Posterior cingulate gyrus (tissue), 11 donors: ENCODE measurements at regions not wholly inside any gene's neighbourhood (a gene's known extent, or its start where the extent isn't known, plus 50 kb on each side); places are given as distances from the start of the nearest gene placed in this dataset.
A peak's percentile ranks its signal among the peaks of the same experiment; 100 is the strongest.
"Not testable (repeated sequence)": the region's sequence is repeated elsewhere in the genome, so short reads cannot be mapped to it uniquely, and the experiment has no call there.

Experiments used
- DNase-seq, 10 donors: peaks; one replicate each; pipeline versions ENCODE4 v3.0.0 to v3.0.0-alpha.2; 2020 to 2021; ENCODE audit warnings: mixed read lengths in 3 of 10
- intact Hi-C: fragments of 100-400 bp; cut with DNase I; formaldehyde crosslinking; loops from one replicate; pipeline ENCODE4 v1.15.1; 2023

DNA sequence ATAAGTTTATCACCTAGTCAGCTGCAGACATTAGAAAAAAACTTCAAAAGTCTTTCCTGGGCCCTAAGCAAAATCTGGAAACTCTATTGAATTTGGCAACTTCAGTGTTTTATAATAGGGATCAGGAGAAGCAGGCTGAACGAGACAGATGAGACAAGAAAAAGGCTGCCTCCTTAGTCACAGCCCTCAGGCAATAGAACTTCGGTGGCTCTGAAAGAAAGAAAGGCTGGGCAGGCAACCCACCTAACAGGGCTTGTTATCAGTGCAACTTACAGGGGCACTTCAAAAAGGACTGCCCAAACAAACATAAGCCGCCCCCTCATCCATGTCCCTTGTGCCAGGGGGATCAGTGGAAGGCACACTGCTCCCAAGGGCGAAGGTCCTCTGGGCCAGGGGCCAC is 657.9 kb upstream of the HS3ST5 start:
- no peak for DNase-seq
- intact Hi-C loops: no loop called here

DNA sequence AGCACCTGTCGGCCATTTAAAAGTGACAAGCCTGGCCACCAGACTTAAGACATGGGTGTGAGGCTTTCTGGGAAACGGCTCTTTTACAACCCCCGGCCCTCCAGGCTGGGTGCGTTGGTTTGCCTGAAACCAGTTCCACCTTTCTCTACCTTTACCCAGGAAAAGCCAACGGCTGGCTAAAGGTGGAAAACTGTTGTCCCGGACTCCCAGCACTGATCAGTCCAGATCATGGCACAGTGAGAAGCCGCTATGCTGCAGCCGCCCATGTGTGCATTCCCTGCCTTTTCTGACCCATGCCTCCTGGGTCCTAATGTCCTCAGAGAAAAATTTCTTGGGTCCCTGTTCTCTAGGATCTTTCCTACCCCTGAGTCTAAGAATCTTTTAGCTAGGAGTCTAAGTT is 655.7 kb upstream of the HS3ST5 start:
- intact Hi-C loops: no loop called here
- DNase-seq: no peak

DNA sequence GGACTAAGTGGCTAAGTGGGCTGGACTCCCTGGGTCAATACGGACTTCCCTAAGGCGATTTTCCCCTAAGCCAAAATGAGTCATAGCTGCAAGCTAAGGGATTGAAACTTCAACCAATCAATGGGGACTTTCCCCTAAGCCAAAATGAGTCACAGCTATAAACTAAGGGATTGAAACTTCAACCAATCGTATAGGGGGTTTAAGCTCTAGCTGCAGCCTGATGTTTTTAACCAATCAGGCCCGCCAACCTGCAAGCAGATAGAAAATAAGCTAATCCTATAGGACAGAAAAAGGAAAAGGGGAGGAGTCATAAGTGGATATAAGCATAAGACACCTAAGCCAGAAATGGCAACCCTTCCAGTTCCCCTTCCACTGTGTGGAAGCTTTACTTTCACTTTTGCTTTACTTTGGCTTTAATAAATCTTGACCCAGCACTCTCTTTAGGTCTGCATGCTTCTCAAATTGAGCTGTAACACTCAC is 655.0 kb upstream of the HS3ST5 start:
- intact Hi-C loops: no loop called here
- DNase-seq: no peak

DNA sequence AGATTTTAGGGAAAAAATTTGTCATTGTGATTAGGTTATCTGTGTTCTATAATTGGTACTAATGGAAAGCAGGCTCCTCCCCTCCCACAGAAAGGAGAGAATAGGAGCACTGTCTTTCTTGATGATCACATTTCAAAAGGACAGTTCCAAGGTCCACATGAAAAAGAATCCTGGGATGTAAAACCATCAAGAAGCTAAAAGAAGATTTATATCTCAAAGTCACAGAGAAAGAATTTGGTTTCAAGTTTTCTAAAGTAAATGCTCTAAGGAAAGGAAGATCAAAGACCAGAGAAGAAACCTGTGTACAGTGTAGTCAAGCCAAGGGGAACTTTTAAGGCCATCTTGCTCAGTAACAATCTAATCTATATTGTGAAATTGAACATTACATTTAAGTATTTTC is 652.7 kb upstream of the HS3ST5 start:
- intact Hi-C loops: no loop called here
- DNase-seq: no peak

DNA sequence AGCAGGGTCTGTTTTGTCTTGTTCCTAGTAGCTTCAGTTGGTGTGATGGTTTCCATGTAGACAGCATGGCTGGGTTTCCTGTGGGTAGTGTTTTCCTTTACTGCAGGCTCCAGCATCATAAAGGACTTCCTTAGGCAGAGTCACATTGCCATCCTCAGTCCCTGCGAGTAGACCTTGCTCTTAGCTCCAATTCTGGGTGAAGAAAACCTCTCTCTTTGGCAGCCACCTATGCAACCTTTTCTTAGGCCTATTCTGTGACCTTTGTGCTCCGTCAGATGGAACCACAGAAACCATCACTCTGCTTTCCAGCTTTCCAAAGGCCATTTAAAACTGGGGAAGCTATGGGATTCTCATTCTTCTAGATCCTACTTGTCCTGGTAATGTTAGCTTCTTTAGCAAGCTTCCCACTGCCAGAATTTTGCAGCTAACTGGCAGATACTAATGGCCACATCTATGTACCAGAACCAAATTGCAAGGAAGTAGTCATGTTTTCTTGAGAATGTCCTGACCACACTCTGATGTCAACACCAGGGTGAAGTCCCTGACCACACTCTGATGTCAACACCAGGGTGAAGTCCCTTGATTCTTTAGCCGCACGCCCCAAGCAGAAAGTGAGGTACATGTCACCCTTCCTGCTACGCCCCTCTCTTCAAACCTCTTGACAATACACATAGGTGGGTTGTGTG is 646.6 kb upstream of the HS3ST5 start:
- intact Hi-C loops: no loop called here
- DNase-seq: no peak

DNA sequence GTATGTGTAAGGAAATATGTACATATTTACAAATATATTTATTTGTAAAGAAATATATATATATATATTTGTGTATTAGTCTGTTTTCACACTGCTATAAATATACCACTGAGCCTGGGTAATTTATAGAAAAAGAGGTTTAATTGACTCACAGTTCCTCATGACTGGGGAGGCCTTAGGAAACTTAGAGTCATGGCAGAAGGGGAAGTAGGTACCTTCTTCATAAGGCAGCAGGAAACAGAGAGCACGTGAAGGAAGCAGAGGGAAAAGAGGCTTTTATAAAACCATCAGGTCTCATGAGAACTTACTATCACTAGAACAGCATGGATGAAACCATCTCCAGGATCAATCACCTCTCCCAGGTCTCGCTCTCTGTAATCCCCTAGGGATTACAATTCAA is 644.5 kb upstream of the HS3ST5 start:
- DNase-seq: no peak

DNA sequence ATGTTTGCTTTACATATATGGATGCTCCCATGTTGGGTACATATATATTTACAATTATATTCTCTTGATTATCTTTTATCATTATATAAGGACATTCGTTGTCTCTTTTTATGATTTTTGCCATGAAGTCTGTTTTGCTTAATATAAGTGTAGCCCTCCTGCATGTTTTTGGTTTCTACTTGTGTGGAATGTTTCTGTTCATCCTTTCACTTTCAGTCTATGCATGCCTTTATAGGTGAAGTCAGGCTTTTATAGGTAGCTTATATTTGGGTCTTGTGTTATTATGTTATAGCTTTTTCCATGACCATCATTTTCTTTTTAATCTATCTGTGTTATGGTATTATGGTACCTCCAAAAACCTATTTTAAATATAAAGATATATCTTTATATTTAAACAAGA is 612.5 kb upstream of the HS3ST5 start:
- no peak for DNase-seq
- intact Hi-C loops: no loop called here

More for the DNA sequence above, 644.5 kb upstream of the HS3ST5 start:
- intact Hi-C loops: no loop called here

DNA sequence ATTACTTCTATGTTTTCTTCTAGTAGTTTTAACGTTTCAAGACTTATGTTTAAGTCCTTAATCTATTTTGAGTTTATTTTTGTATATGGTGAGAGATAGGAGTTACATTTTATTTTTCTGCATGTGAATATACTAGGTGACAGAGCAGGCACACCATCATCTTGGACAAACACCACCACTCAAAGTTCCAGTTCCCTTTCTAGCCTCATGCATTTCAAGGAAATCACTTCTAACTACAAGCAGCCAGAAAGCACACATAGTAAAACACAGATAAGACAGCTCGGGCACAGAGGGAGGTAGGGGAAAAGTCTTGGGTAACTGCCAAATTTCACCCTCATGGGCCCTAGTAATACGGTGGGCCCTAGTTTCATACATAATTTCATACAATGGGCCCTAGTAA is 609.4 kb upstream of the HS3ST5 start:
- DNase-seq: no peak
- intact Hi-C loops: no loop called here

DNA sequence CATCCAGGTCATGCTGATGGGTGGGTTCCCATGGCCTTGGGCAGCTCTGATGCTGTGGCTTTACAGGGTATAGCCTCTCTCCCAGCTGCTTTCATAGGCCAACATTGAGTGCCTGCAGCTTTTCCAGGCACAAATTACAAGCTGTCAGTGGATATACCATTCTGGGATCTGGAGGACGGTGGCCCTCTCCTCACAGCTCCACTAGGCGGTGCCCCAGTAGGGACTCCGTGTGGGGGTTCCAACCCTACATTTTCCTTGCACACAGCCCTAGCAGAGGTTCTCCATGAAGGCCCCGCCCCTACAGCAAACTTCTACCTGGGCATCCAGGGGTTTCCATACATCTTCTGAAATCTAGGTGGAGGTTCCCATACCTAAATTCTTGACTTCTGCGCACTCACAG is 602.6 kb upstream of the HS3ST5 start:
- DNase-seq: peak in 1 of 10 donors; percentile 31
- intact Hi-C loops: no loop called here

DNA sequence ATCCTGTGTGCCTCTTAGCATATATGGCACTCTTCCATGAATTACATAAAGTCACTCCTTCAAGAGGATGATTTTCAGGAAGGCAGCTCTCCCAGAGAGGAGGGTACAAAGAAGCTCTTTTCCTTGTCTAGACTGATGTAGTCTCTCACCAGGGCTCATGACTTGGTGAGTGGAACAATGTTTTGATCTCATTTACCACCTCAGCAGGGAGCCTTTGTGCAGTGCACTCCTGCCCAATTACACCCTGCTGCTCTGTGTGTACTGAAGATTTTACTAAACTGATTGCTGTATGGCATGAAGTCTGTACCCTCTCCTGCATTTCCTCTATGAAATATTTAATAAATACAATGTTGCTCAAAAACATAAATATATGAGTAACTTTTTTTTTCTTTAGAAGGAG is 598.3 kb upstream of the HS3ST5 start:
- DNase-seq: no peak
- intact Hi-C loops: no loop called here

DNA sequence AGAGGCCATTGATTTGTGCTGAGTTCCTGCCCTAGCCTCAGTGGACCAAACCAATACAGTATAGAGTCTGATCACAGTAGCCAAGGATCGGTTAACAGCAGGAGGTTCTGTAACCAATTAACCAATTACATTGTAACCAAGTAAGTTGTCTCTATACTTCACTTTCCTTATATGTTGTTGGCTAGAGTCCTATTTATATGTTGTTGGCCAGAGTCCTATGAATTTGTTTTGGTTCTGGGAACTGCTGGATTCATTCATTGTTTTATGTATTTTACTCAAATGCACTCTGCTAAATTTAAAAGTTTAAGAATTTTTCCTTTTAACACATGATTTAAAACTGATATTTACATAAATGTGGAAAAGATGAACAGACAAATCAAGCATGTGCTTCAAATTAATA is 597.4 kb upstream of the HS3ST5 start:
- DNase-seq: no peak
- intact Hi-C loops: no loop called here

DNA sequence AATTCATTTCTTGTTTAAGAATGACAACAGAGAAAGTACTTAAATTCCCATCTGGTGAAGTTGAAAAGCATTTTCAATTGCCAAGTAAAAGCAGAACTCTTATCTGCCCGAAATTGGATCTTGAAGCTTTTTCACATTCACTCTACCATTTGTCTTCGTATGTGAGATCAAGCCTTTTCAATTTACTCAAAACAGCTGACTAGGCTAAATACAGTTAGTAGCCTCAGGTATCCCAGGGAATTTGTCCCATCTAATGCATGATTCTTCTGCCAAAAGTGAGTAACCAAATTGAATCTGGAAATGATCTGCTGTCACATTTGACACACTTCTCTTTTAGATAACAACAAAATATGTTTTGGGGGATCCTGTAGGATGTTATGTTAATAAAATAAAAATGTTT is 596.8 kb upstream of the HS3ST5 start:
- no peak for DNase-seq
- intact Hi-C loops: no loop called here

DNA sequence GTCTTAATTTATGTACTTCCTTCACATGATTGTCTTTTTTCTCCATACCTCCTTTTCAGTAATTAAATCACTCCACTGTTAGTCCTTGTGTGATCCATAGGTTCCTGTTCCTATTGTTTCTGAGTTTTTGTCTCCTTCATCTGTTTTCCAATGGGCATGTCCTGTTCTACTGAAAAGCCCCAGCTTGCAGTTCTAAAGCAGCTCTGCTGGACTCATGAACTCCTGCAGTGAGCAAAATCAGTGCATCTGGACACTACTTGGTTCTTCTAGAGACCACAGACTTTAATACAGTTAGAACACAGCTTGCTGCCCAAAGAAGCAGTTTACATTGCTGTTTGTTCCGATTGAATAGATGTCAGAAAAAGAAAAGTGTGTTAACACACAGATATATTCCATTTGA is 593.3 kb upstream of the HS3ST5 start:
- DNase-seq: no peak
- intact Hi-C loops: no loop called here

DNA sequence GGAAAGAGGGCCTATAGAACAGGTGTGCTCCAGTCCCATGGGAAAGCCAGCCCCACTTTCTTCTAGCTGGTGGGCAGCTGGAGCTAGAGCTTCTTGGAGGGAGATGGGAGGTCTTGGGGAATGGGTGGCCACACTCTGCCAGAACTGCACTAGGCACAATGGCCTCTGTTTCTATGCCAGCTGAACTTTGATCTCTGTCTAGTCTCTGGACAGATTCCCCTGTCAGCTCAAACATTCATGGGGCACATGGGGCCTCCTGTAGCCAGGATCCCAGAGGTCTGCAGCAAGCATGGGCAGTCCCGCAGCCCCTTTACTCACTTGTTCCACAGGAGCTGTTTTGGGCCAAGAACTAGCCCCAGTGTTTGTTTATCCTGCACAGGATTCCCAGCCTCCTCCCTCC is 591.3 kb upstream of the HS3ST5 start:
- peak in 2 of 10 donors; percentile 24 to 75 for DNase-seq
- intact Hi-C loops: no loop called here

DNA sequence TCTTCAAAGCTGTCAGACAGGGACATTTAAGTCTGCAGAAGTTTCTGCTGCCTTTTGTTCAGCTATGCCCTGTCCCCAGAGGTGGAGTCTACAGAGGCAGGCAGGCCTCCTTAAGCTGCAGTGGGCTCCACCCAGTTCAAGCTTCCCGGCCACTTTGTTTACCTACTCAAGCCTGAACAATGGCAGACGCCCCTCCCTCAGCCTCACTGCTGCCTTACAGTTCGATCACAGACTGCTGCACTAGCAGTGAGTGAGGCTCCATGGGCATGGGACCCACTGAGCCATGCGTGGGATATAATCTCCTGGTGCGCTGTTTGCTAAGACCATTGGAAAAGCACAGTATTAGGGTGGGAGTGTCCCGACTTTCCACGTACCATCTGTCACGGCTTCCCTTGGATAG is 585.9 kb upstream of the HS3ST5 start:
- intact Hi-C loops: not testable (repeated sequence)
- DNase-seq: peak in 1 of 10 donors; percentile 47

DNA sequence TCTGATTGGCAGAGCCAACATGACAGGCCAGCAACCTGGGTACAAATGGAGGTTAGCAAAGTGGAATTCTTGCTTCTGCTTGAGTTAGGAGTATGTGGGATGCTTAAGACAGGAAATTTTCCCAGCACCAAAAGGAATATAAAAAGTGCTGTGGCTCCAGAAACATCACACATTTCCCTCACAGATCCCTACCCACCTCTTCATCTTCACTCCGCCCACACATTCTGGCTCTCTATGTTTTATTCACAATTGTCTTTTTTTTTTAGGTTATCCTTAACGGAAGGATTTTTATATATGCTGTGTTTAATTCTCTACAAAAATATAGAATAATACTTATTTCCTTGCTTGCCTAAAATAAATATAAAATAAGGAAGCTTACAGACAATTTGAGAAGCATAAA is 563.3 kb upstream of the HS3ST5 start:
- intact Hi-C loops: no loop called here
- peak in 2 of 10 donors; percentile 6 to 22 for DNase-seq

DNA sequence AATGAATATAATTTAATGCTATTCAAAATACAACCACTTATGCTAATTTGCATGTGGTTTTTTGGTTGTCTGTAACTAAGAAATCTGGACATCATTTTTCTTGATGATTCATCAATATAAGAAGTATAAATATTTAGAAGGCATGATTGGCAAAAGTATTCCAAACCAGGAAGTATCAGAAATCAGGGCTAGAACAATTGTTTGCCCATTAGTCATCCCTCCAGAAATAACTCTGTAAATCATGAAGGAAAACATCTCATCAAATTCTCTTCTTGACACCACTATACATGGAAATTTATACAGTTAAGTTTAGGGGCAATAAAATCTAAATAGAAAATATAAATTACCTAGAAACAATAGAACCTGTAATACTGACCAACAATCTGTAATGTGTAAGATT is 554.7 kb upstream of the HS3ST5 start:
- intact Hi-C loops: no loop called here
- no peak for DNase-seq

DNA sequence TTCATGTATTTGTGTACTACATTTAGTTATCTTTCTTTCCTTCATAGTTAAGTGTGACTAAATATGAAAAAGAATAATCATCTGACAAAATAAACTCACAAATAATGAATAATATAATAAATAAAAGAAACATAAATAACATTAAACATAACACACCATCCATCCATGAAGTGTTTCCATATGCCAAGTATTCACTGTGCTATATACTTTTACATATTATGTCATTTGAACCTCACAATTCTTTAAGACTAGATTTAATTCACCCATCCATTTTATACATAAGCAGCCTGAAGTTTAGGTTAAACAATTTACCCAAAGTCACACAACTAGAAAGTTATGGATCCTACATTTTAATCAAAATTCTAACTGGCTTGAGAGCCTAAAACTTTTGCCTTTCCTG is 549.4 kb upstream of the HS3ST5 start:
- intact Hi-C loops: no loop called here
- no peak for DNase-seq

DNA sequence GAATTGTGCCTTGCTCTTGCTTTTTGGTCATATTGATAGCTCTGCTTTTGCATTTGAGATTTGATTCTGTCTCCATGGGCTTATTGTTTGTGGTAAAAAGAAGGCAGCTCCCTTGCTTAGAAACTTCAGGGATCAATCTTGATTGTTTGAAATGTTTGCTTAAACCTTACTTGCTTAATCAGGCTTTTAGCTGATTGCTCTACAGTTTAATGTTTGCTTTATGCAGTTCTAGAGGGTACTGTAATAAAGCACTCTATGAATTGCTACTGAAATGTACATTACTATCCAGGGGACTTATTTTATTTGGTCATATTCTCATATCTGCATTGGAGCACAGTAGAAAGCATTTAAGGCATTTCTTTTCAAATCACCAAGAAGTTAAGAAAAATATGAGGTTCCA is 545.4 kb upstream of the HS3ST5 start:
- intact Hi-C loops: no loop called here
- DNase-seq: no peak

DNA sequence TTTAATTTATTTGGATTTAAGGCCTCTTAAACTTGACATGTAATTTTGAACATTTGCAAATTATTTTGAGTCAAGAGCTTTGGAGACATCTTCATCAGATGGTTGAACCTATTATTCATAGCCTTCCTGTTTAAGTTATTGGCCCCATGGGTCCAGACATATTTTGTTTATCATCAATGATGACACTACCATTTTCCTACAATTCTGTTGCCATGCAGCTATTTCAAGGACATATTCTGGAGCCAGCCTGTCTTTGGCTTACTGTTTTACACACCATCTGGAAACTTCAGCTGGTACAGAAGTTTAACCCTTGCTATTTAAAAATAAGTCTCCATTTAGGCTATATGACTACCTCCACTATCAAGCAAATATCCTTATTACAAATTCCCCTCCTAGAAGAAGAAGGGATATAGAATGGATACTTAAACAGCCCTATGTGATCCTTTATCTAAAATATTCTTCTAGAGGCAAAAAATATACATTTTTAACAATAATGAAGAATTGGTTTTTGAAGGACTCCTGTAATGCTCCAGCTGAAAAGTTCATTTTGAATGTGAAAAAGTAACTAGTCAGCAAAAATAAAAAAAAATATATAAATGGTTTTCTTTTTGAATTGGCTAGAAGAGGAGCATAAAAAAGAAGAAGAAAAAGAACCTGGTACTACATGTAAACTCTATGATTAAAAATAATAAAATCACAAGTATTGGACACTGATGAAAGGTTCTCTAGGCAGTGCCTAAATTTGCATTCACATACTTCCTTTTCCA is 544.0 kb upstream of the HS3ST5 start:
- intact Hi-C loops: no loop called here
- no peak for DNase-seq

DNA sequence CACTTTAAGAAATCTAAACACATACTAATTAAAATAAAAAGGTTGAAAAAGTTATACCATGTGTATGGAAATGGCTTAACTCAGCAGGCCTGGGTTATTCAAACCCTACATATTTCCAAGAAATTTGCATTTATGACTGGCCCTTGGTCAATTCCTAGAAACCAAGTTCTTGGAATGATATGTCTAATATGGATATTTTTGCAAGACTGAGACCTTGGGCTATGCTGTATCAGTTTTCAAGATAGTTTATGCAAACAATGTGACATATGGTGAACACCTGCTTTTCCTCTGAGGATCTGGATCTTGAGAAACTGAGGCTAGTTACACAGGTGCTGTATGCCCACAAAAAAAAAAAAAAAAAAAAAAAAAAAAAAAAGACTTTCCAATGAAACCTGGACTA is 536.9 kb upstream of the HS3ST5 start:
- intact Hi-C loops: no loop called here
- no peak for DNase-seq

DNA sequence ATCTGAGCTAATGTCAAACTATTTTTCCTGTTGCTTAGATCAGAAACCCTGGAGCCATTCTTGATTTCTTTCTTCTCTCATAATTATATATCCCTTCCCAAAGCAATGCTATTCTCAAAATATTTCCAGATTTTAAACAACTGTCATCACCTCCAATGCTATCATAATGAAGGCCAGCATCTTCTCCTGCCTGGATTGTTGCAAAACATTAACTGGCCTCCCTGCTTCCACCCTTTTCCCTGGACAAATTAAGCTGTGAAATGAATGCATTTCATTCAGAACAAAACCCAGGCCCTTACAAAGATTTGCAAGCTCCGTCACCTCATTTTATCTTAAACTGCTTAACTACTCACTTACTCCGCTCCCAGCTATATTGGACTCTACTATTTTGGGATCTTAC is 535.3 kb upstream of the HS3ST5 start:
- intact Hi-C loops: no loop called here
- DNase-seq: no peak
